ENCODE measurements at regions not wholly inside any gene's neighbourhood (a gene's known extent, or its start where the extent isn't known, plus 50 kb on each side); places are given as distances from the start of the nearest gene placed in this dataset.

GRCh38 chr9:107905308-107906020 is 415.9 kb upstream of the KLF4 start:
- DNase-seq (ENCODE audit: low spot score): no peak
- no peak overlapping the region for H3K27ac ChIP-seq
- CTCF ChIA-PET: no interaction called here
- no peak for TF ChIP-seq CTCF (conservative IDR thresholded peaks at IDR 0.05; ENCODE audit: low read depth)
- POLR2A ChIA-PET (ENCODE audit: low non-redundant PET): no interaction called here

- no peak for TF ChIP-seq CTCF (conservative IDR thresholded peaks at IDR 0.05; ENCODE audit: low read depth)
- POLR2A ChIA-PET (ENCODE audit: low non-redundant PET): no interaction called here
- no peak for DNase-seq (ENCODE audit: low spot score)
- CTCF ChIA-PET: interaction anchor here (0.6 to 0.7 kb wide), 2 partner anchors 16 to 363 kb away, joined by 3 to 4 read pairs; no protein-coding TSS in a partner anchor
- no peak overlapping the region for H3K27ac ChIP-seq
Measured at GRCh38 chr9:107899961-107900330, 410.4 kb upstream of the KLF4 start.

GRCh38 chr9:107898761-107899160 is 409.2 kb upstream of the KLF4 start:
- no peak for DNase-seq (ENCODE audit: low spot score)
- ChIA-PET CTCF (interaction anchor here (0.5 to 0.9 kb wide), 2 partner anchors 55 to 262 kb away, joined by 3 read pairs; no protein-coding TSS in a partner anchor), POLR2A (ENCODE audit: low non-redundant PET) (no interaction called here)
- no peak for TF ChIP-seq CTCF (conservative IDR thresholded peaks at IDR 0.05; ENCODE audit: low read depth)
- H3K27ac ChIP-seq: no peak overlapping the region

- no peak for TF ChIP-seq CTCF (conservative IDR thresholded peaks at IDR 0.05; ENCODE audit: low read depth)
- H3K27ac ChIP-seq: no peak overlapping the region
- no peak for DNase-seq (ENCODE audit: low spot score)
- ChIA-PET CTCF (no interaction called here), POLR2A (ENCODE audit: low non-redundant PET) (no interaction called here)
Measured at GRCh38 chr9:107896544-107896943, 407.0 kb upstream of the KLF4 start.

- DNase-seq (ENCODE audit: low spot score): no peak
- CTCF ChIA-PET: no interaction called here
- TF ChIP-seq CTCF (conservative IDR thresholded peaks at IDR 0.05; ENCODE audit: low read depth): no peak
- no peak overlapping the region for H3K27ac ChIP-seq
- POLR2A ChIA-PET (ENCODE audit: low non-redundant PET): no interaction called here
Measured at GRCh38 chr9:107895501-107896001, 406.0 kb upstream of the KLF4 start.

- no peak for DNase-seq (ENCODE audit: low spot score)
- TF ChIP-seq CTCF (conservative IDR thresholded peaks at IDR 0.05; ENCODE audit: low read depth): no peak
- no peak overlapping the region for H3K27ac ChIP-seq
- CTCF ChIA-PET: no interaction called here
- POLR2A ChIA-PET (ENCODE audit: low non-redundant PET): no interaction called here
Measured at GRCh38 chr9:107894572-107895261, 405.1 kb upstream of the KLF4 start.
